ENCODE measurements at regions not wholly inside any gene's neighbourhood (a gene's known extent, or its start where the extent isn't known, plus 50 kb on each side); places are given as distances from the start of the nearest gene placed in this dataset.
"Not testable (repeated sequence)": the region's sequence is repeated elsewhere in the genome, so short reads cannot be mapped to it uniquely, and the experiment has no call there.

GRCh38 chr2:221724631-221725203, 152.6 kb upstream of the EPHA4 start:
- Histone ChIP-seq H3K27me3 (replicated peaks in 1 of 7) (no peaks in the 10 kb centered on the region), H3K9me3 (peaks cover 0 to 31% (median 8%) of the 10 kb centered on the region in 8 donors), H3K27ac (no peak overlapping the region), H3K4me3 (no peak overlapping the region), H3K36me3 (no peaks in the 10 kb centered on the region), H3K4me1 (no peaks in the 10 kb centered on the region)
- TF ChIP-seq CTCF (IDR thresholded peaks at IDR 0.05 in 8 of 11, conservative IDR thresholded peaks at IDR 0.05 in 3 of 11), result no peak
- TF ChIP-seq POLR2AphosphoS5 (IDR thresholded peaks at IDR 0.05), result no peak
- TF ChIP-seq POLR2A (IDR thresholded peaks at IDR 0.05), result no peak
- DNase-seq, result no peak
- intact Hi-C loops (cut with DNase I; ENCODE audit: low total_unique reads), result no loop called here
- WGBS, 5 donors, result 57 to 65% (median 63%) methylated on average over 1 of the region's 1 CpG

- H3K9me3 ChIP-seq, result peaks cover 0 to 37% (median 8%) of the 10 kb centered on the region in 8 donors
- H3K27ac ChIP-seq; H3K27me3 ChIP-seq (replicated peaks in 1 of 7); H3K4me1 ChIP-seq; DNase-seq; H3K4me3 ChIP-seq; intact Hi-C loops (cut with DNase I; ENCODE audit: low total_unique reads); H3K36me3 ChIP-seq: not testable (repeated sequence)
- 66 to 88% (median 79%) methylated on average over 1 of the region's 1 CpG for WGBS, 5 donors
Measured at GRCh38 chr2:221724117-221724516, 152.0 kb upstream of the EPHA4 start.

GRCh38 chr2:221716426-221717303, 144.6 kb upstream of the EPHA4 start:
- Histone ChIP-seq H3K27me3 (replicated peaks in 1 of 7) (no peaks in the 10 kb centered on the region), H3K4me1 (no peaks in the 10 kb centered on the region), H3K36me3 (no peaks in the 10 kb centered on the region), H3K27ac (no peak overlapping the region), H3K4me3 (no peak overlapping the region), H3K9me3 (peaks cover 0 to 10% (median 2%) of the 10 kb centered on the region in 8 donors)
- intact Hi-C loops (cut with DNase I; ENCODE audit: low total_unique reads), result no loop called here
- no peak for DNase-seq
- WGBS, 5 donors, result 71 to 82% (median 79%) methylated on average over 10 of the region's 10 CpGs
- TF ChIP-seq POLR2AphosphoS5 (IDR thresholded peaks at IDR 0.05) (no peak), CTCF (IDR thresholded peaks at IDR 0.05 in 8 of 11, conservative IDR thresholded peaks at IDR 0.05 in 3 of 11) (no peak), POLR2A (IDR thresholded peaks at IDR 0.05) (no peak)

- H3K9me3 ChIP-seq, result peaks cover 0 to 10% (median 2%) of the 10 kb centered on the region in 8 donors
- H3K27me3 ChIP-seq (replicated peaks in 1 of 7), result no peaks in the 10 kb centered on the region
- no peak overlapping the region for H3K27ac ChIP-seq
- no peak for DNase-seq
- no peaks in the 10 kb centered on the region for H3K36me3 ChIP-seq
- WGBS, 5 donors, result 60 to 74% (median 62%) methylated on average over 6 of the region's 6 CpGs
- intact Hi-C loops (cut with DNase I; ENCODE audit: low total_unique reads), result no loop called here
- H3K4me1 ChIP-seq, result no peaks in the 10 kb centered on the region
- no peak overlapping the region for H3K4me3 ChIP-seq
- TF ChIP-seq POLR2A (IDR thresholded peaks at IDR 0.05) (no peak), POLR2AphosphoS5 (IDR thresholded peaks at IDR 0.05) (no peak), CTCF (IDR thresholded peaks at IDR 0.05 in 8 of 11, conservative IDR thresholded peaks at IDR 0.05 in 3 of 11) (no peak)
Measured at GRCh38 chr2:221715523-221716247, 143.6 kb upstream of the EPHA4 start.
